Right lobe of liver (tissue), 4 donors: ENCODE measurements at regions not wholly inside any gene's neighbourhood (a gene's known extent, or its start where the extent isn't known, plus 50 kb on each side); places are given as distances from the start of the nearest gene placed in this dataset.

ENCODE experiments used
- POLR2A ChIP-seq: fragments of 450-650 bp; IDR thresholded peaks from one replicate; pipeline ENCODE4 v1.6.1; 2017; ENCODE audit warnings: antibody characterized with exemption, mild to moderate bottlenecking
- TF ChIP-seq, protein P1 (sequence below), 4 donors: fragments of 200-600 bp in 3 of 4; fragments of 450-650 bp in 1 of 4; IDR thresholded peaks; one replicate each; pipeline versions ENCODE4 v1.5.1 to v1.8.0; 2016 to 2022; ENCODE audit warnings: antibody characterized with exemption in 4 of 4, mild to moderate bottlenecking in 2 of 4
- donor health status: DM: no; HTN: no; CAD: no.
- donor health status: DM: no; HTN: no; CAD: no.
- donor health status: DM: no; HTN: yes; CAD: no.

- TF ChIP-seq, protein P1, sequence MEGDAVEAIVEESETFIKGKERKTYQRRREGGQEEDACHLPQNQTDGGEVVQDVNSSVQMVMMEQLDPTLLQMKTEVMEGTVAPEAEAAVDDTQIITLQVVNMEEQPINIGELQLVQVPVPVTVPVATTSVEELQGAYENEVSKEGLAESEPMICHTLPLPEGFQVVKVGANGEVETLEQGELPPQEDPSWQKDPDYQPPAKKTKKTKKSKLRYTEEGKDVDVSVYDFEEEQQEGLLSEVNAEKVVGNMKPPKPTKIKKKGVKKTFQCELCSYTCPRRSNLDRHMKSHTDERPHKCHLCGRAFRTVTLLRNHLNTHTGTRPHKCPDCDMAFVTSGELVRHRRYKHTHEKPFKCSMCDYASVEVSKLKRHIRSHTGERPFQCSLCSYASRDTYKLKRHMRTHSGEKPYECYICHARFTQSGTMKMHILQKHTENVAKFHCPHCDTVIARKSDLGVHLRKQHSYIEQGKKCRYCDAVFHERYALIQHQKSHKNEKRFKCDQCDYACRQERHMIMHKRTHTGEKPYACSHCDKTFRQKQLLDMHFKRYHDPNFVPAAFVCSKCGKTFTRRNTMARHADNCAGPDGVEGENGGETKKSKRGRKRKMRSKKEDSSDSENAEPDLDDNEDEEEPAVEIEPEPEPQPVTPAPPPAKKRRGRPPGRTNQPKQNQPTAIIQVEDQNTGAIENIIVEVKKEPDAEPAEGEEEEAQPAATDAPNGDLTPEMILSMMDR (IDR thresholded peaks at IDR 0.05): no peak
- TF ChIP-seq POLR2A: no peak
Observed at GRCh38 chr4:137668885-137669545, 136.7 kb upstream of the PCDH18 start.
